GM18867 (cell line): ENCODE measurements at regions not wholly inside any gene's neighbourhood (a gene's known extent, or its start where the extent isn't known, plus 50 kb on each side); places are given as distances from the start of the nearest gene placed in this dataset.

Source experiments
- ATAC-seq: cut with Tn5 transposase; IDR thresholded peaks from one replicate; pipeline ENCODE4 v1.9.1; 2021; ENCODE audit warnings: mild to moderate bottlenecking, moderate library complexity; ENCODE audit not compliant: unreplicated experiment

DNA sequence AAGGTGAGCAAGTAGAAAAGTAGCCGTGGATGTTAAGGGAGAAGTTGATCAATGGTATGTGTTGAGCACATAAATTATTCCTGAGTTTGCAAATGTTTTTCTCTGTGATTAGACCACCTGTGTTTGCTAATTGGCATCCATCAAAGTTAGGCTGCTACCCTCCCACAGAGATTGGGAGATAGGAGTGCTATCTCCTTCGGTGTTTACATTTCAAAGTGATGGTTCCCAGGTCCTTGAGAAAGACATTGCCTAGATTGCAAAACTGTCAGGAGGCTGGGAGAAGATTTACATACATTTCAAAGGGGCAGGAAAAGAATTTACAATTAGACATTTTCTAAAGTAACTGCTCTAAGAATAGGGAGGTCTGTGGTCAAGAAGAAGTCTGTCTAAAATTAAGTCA, 54.3 kb upstream of the CNTNAP4 start:
- ATAC-seq = no peak

DNA sequence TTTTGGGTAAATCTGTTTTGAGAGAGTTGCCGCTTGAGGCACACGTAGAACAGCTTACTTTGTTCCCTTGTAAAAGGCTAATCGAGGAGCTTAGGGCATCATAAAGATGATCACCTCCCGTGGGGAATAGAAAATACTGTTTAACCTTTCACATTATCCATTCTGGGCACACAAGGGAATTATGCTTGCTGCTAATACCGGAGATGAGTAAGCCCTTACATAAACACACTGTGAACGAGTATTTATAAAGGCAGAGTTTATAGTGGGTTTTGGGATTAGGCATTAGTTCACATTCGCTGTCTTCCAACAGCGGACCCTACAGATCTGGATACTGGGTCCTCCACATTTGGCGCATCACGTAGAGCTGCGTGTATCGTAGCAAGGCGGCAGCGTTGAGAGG, 51.2 kb upstream of the CNTNAP4 start:
- no peak for ATAC-seq

DNA sequence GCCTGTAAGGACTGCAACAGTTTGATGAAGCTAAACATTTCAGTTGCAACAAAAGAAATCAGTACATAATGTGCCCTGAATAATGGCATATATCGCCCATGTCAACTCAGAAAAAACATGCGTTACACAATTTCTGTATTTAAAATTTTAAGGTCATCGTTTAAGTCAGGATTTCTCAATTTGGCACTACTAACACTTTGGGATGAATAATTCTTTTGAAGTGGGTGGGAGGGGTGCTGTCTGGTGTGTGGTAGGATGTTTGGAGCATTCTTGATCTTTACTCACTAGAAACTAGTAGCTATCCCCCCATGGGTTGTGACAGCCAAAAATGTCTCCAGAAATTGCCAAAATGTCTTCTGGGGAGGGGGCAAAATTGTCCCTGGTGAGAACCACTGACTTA, 50.7 kb upstream of the CNTNAP4 start:
- no peak for ATAC-seq
